MV-4-11 (cell line): ENCODE measurements at regions not wholly inside any gene's neighbourhood (a gene's known extent, or its start where the extent isn't known, plus 50 kb on each side); places are given as distances from the start of the nearest gene placed in this dataset.
"Not testable (repeated sequence)": the region's sequence is repeated elsewhere in the genome, so short reads cannot be mapped to it uniquely, and the experiment has no call there.

Source experiments
- DNase-seq: peaks from one replicate; lab custom pipeline; 2025; lab: John Stamatoyannopoulos, UW

DNA sequence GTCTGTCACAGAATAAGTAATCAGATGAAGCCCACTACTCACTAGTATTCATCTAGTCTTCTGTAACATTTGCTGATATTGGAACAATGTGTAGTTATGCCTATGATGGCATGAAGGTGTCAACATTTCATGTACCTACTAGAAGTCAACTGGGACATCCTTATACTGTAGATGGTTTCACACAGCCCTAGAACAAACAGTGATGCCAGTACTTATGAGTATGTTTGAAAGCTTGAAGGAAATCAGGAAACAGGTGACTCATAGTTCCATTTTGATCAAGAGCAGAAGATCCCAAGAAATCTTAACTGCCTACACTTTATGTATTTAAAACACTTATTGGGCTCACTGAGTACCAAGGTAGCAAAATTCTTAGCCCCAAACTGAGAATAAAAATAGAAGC lies 1519.6 kb downstream of the REEP3 start:
- no peak for DNase-seq

DNA sequence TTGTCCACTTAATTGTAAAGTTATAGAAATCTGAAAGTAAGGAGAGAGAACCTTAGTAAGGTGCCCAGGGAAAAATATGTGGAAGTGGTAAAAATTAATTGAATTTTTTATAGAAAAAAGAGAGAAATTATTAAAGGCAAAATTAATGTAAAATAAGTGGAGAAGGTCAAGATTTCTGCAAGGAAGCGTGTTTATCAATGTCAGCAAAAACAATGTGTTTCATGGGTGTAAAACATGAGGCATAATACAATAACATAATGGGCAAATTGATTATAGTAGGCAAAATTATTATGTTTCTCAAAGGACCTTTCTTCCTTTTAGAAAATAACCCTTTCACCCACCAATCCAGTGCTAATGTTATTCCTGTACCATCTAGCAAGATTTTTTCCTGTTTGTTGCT lies 1520.1 kb downstream of the REEP3 start:
- no peak for DNase-seq

DNA sequence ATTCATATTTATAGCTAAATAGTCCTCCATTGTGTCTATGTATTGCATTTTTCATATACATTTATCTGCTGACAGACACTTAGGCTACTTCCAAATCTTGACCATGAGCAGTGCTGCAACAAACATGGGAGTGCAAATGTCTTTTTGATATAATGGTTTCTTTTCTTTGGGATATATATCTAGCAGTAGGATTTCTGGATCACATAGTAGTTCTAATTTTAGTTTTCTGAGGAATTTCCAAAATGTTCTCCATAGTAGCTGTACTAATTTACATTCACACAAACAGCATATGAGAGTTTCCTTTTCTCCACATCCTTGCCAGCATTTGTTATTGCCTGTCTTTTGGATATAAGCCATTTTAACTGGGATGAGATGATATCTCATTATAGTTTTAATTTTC lies 1521.3 kb downstream of the REEP3 start:
- DNase-seq = no peak

DNA sequence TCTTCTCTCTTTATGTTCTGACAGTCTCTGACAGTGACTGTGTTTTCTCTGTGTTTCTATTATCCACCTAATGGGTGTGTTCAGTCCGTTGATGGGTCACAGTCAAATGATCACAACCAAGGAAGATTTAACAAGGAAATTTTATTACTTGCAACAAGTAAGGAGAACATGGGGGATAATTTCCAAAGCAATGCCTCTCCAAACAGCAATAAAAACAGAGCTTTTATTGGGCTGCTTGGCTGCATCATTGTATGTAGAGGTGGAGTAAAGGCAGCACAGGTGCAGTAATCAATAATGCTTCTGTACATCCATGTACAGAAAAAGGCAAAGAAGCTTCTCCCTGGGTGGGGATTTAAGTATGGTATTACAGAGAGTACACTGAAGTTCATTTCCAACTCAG lies 1525.6 kb downstream of the REEP3 start:
- DNase-seq = no peak

DNA sequence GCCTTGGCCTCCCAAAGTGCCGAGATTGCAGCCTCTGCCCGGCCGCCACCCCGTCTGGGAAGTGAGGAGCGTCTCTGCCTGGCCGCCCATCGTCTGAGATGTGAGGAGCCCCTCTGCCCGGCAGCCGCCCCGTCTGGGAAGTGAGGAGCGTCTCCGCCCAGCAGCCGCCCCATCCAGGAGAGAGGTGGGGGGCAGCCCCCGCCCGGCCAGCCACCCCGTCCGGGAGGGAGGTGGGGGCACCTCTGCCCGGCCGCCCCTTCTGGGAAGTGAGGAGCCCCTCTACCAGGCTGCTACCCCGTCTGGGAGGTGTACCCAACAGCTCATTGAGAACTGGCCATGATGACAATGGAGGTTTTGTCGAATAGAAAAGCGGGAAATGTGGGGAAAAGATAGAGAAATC lies 1530.9 kb downstream of the REEP3 start:
- not testable (repeated sequence) for DNase-seq

DNA sequence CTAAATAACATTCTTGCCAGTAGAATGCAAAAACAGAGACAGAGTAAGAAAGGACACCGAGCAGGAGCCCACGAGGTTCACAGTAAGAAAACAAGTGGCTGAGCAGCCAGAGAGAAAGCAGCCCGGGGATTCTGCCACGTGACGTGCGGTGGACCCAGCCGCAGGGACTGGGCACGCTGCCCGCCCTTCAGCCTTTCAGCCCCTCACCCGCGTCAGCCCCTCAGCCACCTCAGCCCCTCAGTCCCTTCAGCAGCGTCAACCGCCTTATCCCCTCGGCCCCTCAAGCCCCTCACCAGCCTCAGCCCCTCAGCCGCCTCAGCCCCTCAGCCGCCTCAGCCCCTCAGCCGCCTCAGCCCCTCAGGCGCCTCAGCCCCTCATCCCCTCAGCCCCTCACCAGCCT lies 1532.2 kb downstream of the REEP3 start:
- not testable (repeated sequence) for DNase-seq

DNA sequence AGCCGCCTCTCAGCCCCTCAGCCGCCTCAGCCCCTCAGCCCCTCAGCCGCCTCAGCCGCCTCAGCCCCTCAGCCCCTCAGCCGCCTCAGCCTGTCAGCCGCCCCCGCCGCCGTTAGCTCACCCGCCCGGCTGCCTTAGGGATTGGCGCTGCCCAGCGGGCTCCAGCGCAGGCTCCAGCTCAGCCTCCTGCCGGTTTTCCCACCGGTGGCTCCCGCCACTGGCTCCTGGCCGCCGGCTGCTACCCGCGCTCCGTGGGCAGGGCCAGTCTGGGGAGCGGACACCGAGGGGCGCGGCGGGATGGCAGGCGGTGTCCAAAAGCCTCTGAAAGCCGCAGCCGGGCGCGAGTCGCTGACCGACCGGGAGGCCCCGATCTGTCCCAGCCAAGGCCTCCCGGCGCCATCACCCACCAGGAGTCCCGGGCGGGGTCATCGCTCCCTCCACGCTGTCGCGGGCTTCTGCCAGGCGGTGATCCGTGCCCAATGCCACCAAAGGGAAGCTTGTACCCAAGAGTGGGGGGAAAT lies 1532.7 kb downstream of the REEP3 start:
- DNase-seq = not testable (repeated sequence)

DNA sequence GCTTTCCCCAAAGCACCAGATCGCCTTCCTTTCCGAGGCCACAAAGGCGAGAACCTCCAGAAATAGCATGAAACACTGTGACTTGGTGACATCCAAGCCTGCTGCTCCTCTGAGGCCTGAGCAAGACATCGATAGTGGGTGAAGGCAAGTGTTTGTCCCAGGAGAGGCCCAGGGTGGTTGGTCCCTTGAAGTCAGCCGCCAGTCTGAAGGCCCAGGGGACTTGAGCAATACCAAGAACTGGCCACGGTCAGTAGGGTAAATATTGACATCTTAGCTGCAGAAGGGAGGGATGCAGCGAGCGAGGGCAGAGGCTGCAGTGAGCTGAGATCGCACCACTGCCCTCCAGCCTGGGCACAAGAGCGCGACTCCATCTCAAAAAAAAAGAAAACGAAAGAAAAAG lies 1533.5 kb downstream of the REEP3 start:
- DNase-seq = not testable (repeated sequence)

DNA sequence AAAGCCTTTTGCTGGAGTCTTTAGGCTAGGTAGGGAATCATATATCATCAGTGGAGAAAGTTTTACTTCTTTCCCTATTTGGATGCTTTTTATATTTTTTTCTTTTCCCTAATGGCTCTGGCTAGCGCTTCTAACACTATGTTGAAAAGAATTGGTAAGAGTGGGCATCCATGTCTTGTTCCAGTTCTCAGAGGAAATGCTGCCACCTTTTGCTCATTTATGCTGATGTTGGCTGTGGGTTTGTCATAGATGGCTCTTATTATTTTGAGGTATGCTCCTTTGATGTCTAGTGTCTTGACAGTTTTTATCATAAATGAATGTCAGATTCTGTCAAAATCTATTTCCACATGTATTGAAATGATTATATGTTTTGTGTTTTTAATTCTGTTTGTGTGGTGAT lies 1544.1 kb downstream of the REEP3 start:
- no peak for DNase-seq

DNA sequence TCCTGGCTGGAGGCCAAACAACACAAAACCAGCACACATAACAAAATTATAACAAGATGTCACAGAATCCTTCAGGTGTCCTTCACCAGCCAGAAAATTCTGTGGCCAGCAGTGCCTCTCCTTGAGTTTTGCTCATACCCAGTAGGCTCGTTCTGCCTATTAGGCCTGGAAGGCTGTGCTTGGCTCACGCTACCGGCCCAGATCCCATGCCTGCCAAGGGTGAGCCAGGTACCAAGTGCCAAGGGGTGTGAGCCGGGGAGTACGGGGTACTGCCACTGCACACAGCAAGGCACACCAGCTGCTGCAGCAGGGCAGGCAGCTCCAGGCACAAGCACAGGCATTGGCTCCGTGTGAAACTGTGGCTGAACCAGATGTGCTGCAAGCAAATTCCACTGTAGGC lies 1562.0 kb downstream of the REEP3 start:
- DNase-seq = no peak

DNA sequence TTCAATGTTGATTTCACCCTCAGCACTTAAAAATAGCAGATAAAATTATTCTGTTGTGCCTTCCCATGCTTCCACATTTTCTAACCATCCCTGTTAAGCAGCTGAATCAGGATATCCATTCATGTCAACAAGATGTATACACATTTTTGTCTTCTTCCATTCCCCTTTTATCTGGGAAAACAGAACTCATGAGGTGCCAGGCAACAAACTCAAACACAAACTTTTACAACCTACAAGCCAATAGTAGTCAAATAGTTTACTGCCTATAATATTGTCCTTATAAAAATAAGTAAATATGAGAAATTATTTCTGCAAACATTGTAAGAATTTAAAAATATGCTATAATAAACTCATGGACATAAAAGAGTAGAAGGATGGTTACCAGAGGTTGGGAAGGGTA lies 1569.8 kb downstream of the REEP3 start:
- no peak for DNase-seq

DNA sequence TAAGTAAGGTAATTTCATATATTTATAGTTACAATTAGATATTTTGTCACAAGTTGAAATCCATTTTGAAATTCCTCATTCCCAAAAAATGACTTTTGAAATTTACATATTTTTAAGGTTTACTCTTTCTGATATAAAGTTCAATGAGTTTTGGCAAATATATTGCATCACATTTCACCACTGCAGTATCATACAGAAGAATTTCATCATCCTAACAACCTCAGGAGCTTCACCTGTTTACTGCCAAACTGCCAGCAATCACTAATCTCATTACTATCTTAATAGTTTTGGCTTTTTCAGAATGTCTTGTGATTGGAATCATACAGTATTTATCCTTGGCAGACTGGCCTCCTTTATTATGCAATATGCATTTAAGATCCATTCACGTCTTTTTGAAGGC lies 1578.9 kb downstream of the REEP3 start:
- DNase-seq = no peak

DNA sequence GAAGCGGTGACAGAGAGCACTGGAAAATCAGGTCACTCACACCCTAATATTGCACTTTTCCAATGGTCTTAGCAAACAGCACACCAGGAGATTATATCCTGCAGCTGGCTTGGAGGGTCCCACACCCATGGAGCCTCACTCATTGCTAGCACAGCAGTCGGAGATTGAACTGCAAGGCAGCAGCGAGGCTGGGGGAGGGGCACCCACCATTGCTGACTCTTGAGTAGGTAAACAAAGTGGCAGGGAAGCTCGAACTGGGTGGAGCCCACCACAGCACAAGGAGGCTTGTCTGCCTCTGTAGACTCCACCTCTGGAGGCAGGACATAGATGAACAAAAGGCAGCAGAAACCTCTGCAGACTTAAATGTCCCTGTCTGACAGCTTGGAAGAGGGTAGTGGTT lies 1579.7 kb downstream of the REEP3 start:
- not testable (repeated sequence) for DNase-seq

DNA sequence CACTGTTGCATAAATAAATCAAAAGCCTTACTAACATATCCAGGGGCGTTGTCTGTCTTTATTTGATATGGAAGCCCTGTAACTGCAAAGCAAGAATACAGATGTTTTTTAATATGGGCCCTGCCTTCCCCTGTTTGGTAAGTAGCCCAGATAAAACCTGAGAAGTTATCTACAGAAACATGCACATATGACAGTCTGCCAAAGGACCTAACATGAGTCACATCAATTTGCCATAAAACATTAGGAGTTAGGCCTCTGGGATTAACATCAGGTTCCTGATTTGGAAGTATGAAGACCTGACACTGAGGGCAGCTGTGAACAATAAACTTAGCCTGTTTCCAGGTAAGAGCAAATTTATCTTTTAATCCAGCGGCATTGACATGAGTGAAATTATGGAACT lies 1588.8 kb downstream of the REEP3 start:
- DNase-seq = no peak

DNA sequence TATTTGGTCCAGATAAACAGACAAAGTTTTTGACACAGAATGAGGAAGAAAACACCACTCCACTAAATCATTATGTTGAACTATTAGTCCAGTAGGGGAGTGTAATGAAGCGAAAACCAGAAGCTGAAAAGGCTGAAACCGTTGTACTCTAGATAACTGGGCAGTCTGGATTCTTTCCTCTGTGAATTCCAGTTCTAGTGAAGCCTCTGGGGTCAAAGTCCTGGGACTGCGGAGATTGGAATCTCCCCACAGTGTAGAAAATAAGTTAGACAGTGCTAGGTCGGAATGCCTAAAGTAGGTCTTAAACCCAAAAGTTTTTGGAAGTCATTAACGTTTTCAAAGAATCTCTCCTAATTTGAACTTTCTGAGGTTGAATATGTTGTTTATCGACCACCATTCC lies 1589.9 kb downstream of the REEP3 start:
- DNase-seq = not testable (repeated sequence)

DNA sequence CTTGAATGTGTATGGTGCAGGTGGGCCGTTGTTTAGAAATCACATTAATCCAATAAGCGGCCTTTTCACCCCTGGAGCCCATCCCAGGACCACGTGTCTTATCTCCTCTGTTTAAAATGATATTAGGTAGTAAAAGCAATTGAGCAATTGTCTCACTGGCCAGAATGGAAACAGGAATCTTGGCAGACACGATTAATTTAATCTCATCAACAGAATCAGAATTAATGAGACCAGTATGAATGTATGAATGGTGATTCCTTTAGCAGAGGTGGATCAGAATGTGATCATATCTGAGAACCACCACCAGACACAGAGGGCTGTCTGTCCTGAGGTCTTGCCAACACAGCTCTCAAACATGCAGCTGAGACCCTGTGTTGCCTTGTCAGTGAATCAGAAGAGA lies 1591.4 kb downstream of the REEP3 start:
- DNase-seq = no peak

DNA sequence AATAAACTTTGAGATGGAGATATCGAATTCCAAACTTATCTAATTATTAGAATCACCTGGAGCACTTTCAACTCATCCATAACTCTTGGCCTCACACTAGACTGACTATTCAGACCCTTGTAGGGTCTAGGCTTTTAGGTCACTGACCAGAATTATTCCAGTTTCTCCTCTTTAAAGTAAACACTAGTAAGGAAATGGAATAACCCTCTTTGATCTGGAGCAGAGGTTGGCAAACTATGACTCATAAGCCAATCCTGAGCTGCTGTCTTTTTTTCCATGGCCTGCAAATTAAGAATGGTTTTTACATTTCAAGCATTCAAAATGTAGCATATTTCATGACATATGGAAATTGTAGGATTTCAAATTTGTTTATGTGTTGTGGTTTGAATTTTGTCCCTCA lies 1601.9 kb downstream of the REEP3 start:
- DNase-seq = no peak

DNA sequence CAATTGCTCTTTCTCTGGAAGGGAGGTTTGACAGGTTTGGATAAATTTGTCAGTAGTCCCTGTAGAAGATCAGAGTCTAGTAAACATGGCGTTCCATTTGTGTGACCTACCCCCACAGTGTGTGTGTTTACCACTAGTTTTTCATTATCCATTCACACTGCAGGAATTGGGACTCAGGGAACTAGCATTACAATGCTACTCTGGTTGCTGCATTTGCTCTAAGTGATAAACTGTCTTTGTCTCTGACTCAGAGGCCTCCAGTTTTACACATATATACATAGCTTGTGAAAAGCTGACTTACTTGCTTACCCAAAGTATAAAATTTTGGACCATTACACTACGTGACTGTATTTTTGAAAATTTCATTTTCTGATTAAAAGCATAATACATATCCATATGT lies 1604.0 kb downstream of the REEP3 start:
- no peak for DNase-seq

DNA sequence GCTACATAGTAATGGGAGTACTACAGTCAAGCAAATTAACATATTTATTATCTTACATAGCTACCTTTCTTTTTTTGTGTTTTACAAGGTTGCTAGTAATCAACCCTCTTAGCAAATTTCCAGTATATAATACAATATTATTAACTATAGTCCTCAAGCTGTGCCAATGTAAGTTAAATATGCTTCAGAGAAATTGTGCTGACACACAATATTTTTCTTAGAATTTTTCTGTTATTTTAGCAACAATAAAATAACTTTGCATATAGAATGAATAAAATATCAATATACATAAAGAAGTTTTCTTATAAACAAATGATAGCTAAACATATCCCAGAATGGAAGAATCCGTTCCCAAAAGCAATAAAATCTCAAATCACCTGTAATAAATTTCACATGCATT lies 1605.1 kb downstream of the REEP3 start:
- no peak for DNase-seq

DNA sequence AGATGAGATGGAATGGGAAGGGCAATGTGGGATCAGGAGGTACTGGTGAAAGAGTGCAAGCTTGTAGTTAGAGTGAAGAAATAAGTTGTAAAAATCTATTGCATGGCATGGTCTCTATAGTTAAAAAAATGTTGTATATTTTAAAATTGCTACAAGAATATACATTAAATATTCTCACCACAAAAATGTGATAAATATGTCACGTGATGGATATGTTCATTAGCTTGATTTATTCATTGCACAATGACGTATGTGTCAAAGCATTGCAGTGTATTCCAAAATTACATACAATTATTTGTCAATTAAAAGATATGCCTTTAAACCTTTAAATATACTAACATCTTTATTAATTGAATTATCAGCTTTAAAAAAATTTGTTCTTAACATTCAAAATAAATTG lies 1607.1 kb downstream of the REEP3 start:
- no peak for DNase-seq

DNA sequence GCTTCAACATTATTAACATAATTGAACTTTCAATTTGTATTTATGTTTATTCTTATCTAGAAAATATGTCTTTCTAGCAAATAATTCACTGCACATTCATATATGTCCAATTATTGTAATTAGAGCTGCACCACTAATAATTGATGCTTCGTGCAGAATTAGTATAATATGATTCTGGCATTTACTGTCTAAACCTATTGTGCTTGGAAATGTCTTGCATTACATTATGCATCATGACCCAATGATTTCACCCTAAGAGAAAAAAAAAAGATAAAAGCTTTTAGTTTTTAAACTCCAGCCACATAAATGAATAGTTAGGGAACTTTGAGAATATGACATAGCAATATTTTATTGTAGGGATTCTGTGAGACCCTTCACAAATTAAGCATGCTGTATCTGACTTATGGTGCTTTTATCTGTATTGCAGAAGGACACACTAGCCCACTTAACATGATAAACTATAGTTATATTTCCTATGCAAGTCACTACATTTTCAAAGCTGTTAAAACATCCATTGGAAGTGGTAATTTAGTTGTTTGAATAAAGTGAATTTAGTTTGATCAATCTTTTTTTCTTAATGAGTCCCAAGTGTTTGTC lies 1609.1 kb downstream of the REEP3 start:
- DNase-seq = no peak

DNA sequence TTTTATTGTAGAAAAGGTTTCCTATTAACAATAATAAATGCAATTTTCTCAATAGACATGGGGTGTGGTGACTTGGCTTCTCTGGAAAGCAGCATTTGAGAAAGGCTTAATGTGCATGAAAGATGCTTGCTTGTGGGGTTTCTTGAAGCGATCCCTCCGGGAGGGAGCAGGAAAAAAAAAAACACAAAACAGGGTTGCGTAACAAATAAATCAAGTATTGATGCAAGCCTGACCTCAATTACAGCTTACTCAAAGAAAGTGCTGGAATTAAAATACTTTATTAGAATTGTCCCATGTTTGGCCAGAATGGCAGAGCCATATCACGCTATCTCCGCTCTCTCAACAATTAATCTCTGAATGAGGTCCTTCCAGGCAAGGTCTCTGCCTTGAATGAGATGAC lies 1612.5 kb downstream of the REEP3 start:
- no peak for DNase-seq

DNA sequence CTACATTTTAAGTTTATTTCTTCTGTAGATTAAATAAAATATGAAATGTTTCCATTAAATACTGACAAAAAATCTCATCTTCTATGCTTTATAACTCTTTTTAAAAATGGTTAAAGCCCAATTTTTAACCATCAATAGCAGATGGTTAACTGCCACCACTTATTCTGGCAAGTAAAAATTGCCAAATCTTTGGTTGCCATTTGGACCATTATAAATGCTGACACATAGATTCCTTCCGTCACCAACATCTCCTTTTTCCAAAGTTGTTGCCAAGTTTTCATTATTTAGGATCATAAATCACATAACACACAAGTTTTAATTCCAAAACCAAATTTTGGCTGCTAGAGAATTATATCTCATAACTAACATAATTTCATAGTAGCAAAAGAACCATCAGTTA lies 1614.3 kb downstream of the REEP3 start:
- DNase-seq = no peak

DNA sequence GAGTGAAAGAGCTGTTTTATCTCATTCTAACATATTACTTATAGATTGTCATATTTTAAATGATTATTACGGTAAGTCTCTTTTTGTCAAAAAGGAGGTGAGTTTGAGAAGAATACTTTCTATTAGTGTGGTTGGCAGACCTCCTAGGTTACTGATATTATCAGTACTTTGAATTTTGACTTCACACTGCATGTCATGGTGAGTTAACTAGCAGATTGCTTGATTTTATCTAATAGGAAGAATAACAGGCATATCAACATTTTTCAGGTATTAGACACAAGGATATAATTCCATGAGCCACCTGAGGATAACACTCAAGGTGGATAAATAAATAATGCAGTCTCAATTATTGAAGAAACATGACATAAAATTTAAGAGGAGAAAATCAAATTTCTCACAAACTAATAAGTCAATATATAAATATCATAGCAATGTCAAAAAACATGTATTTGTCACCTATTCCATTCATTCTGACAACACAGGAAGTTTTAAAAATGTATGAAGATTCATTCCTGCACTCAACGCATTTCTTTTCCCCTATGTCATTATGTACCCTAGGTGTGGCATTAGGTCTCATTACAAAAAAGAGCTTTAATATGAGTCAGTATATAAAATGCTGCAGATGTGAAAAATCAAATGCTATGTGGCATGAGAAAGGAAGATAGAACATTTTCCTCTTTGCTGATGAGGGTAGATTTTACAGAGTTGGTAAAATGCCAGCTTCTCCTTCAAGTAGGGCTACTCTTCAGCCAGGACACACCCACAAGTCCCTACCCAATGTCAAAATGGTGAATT lies 1621.6 kb downstream of the REEP3 start:
- DNase-seq = no peak
